ENCODE measurements at regions not wholly inside any gene's neighbourhood (a gene's known extent, or its start where the extent isn't known, plus 50 kb on each side); places are given as distances from the start of the nearest gene placed in this dataset.

DNA sequence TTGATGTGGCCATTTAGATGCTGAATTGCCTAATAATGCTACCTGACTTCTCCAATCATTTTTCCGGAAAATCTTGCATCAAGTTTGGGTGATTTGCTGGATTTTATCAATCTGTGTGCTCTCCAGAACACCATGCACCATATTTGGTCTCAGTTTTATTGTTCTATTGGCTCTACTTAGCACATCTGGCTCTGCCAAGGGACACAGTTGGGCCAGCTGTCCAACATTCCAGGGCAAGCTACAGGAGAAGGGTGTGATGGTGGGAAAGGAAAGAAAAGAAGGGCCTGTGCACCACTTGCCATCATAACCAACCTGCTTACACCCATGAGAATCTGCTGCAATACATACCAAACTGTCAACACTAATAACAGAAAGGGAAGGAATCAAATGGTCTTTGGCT, 90.2 kb upstream of the NFIA start:
- DNase-seq (no peak), FAIRE-seq (no peak)
- intact Hi-C loops (cut with DNase I): no loop called here
- Histone ChIP-seq H3K9ac (ENCODE audit: low read length in 3 of 3) (no peak overlapping the region), H3K4me1 (ENCODE audit: control insufficient read depth in 2 of 3, insufficient read depth in 2 of 3, low read depth in 1 of 3, low read length in 3 of 3) (peaks cover 0 to 3% (median 0%) of the 10 kb centered on the region in 3 donors), H3K36me3 (ENCODE audit: control insufficient read depth in 2 of 3, insufficient read depth in 3 of 3, low read length in 3 of 3) (no peaks in the 10 kb centered on the region), H3K9me3 (ENCODE audit: control insufficient read depth in 2 of 3, insufficient read depth in 1 of 3, low read length in 3 of 3) (no peaks in the 10 kb centered on the region), H3K4me3 (ENCODE audit: low read length in 3 of 3) (no peak overlapping the region), H3K27me3 (ENCODE audit: control insufficient read depth, insufficient read depth, low read length) (no peaks in the 10 kb centered on the region), H3K27ac (ENCODE audit: low read depth in 2 of 2, low read length in 2 of 2) (no peak overlapping the region)
- TF ChIP-seq, protein P1, sequence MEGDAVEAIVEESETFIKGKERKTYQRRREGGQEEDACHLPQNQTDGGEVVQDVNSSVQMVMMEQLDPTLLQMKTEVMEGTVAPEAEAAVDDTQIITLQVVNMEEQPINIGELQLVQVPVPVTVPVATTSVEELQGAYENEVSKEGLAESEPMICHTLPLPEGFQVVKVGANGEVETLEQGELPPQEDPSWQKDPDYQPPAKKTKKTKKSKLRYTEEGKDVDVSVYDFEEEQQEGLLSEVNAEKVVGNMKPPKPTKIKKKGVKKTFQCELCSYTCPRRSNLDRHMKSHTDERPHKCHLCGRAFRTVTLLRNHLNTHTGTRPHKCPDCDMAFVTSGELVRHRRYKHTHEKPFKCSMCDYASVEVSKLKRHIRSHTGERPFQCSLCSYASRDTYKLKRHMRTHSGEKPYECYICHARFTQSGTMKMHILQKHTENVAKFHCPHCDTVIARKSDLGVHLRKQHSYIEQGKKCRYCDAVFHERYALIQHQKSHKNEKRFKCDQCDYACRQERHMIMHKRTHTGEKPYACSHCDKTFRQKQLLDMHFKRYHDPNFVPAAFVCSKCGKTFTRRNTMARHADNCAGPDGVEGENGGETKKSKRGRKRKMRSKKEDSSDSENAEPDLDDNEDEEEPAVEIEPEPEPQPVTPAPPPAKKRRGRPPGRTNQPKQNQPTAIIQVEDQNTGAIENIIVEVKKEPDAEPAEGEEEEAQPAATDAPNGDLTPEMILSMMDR (IDR thresholded peaks at IDR 0.05; ENCODE audit: borderline replicate concordance, extremely low read depth, insufficient read depth): no peak

DNA sequence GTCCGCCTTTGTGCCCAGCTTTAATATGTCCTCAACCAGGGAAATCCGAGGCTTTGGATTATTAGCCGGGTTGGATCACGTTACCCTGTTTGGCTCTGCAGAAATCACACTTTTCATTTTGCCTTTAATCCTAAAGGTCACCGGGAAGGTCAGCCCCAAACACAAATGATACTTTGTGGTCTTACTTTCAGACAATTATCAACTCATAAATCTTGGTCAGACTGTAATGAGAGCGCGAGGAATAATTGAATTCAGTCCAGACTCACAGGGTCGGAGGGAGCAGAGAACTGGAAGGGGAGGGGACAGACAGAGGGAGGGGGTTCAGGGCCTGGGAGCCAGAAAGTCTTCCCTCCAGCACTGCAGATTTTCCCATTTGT, 91.7 kb upstream of the NFIA start:
- peak overlapping the region; percentile 14 to 62 for H3K27ac ChIP-seq (ENCODE audit: low read depth in 2 of 2, low read length in 2 of 2)
- intact Hi-C loops (cut with DNase I): no loop called here
- no peaks in the 10 kb centered on the region for H3K27me3 ChIP-seq (ENCODE audit: control insufficient read depth, insufficient read depth, low read length)
- no peak overlapping the region for H3K4me3 ChIP-seq (ENCODE audit: low read length in 3 of 3)
- H3K9ac ChIP-seq (ENCODE audit: low read length in 3 of 3): no peak overlapping the region
- no peaks in the 10 kb centered on the region for H3K36me3 ChIP-seq (ENCODE audit: control insufficient read depth in 2 of 3, insufficient read depth in 3 of 3, low read length in 3 of 3)
- TF ChIP-seq, protein P1 (IDR thresholded peaks at IDR 0.05; ENCODE audit: borderline replicate concordance, extremely low read depth, insufficient read depth): no peak
- no peaks in the 10 kb centered on the region for H3K9me3 ChIP-seq (ENCODE audit: control insufficient read depth in 2 of 3, insufficient read depth in 1 of 3, low read length in 3 of 3)
- FAIRE-seq (no peak), DNase-seq (peak in 3 of 5 donors; percentile 35 to 57 (median 52))
- peaks cover 0 to 3% (median 0%) of the 10 kb centered on the region in 3 donors for H3K4me1 ChIP-seq (ENCODE audit: control insufficient read depth in 2 of 3, insufficient read depth in 2 of 3, low read depth in 1 of 3, low read length in 3 of 3)

DNA sequence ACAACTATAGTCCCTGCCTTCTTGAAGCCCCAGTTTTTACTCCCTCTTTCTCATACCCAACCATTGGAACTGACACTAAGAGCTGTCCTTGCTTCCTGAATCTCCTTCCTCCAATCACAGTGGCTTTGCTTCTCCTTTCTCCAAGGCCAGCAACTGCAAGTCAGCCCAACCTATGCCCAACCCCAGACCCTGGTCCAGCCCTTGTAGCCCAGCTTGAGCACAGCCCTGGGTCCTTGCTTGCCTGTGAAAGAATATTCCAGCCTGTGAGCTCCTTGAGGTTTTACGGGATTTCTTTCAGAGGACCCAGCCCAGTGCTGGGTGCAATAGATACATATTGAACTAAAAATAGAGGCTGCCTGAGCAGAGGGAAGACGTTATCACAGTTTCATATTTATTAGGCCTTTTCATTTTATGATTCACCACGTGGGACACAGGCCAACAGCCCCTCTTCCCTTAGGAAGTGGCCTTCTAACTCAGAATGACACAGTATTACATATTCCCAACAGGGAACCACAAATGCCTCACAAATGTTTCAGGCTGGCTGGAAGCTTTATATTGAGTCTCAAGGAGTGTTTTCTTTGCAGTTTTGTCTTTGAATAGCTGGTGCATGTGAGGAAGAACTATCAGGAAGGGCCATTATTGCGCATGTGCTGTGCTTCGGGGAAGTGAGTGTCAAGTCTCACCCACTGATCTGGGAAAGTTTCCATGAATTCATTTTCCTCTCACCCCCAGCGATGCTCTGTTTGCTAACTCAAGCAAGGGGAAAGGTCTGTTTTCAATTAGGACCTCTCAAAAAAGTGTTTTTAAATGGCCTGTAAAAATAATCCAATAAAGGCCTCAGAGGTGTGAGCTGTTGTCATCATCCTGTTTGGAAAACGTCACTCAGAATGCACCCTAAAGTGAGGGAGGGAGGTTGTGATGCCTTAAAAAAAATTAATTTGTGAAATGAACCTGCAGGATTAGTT, 92.3 kb upstream of the NFIA start:
- DNase-seq (peak in 4 of 5 donors; percentile 14 to 78 (median 47)), FAIRE-seq (no peak)
- intact Hi-C loops (cut with DNase I): no loop called here
- Histone ChIP-seq H3K27me3 (ENCODE audit: control insufficient read depth, insufficient read depth, low read length) (no peaks in the 10 kb centered on the region), H3K4me3 (ENCODE audit: low read length in 3 of 3) (no peak overlapping the region), H3K9ac (ENCODE audit: low read length in 3 of 3) (no peak overlapping the region), H3K4me1 (ENCODE audit: control insufficient read depth in 2 of 3, insufficient read depth in 2 of 3, low read depth in 1 of 3, low read length in 3 of 3) (peaks cover 0 to 3% (median 0%) of the 10 kb centered on the region in 3 donors), H3K27ac (ENCODE audit: low read depth in 2 of 2, low read length in 2 of 2) (peak overlapping the region in 1 of 2 donors; percentile 66), H3K9me3 (ENCODE audit: control insufficient read depth in 2 of 3, insufficient read depth in 1 of 3, low read length in 3 of 3) (no peaks in the 10 kb centered on the region), H3K36me3 (ENCODE audit: control insufficient read depth in 2 of 3, insufficient read depth in 3 of 3, low read length in 3 of 3) (no peaks in the 10 kb centered on the region)
- TF ChIP-seq, protein P1 (IDR thresholded peaks at IDR 0.05; ENCODE audit: borderline replicate concordance, extremely low read depth, insufficient read depth): no peak
